PC-9 (cell line): ENCODE measurements at regions not wholly inside any gene's neighbourhood (a gene's known extent, or its start where the extent isn't known, plus 50 kb on each side); places are given as distances from the start of the nearest gene placed in this dataset.

Experiments
- CTCF ChIP-seq: fragments of 200-600 bp; sonication (generic); conservative IDR thresholded peaks from 2 replicates; pipeline ENCODE4 v1.6.1; 2017; ENCODE audit warnings: mixed run types, antibody characterized with exemption, mild to moderate bottlenecking, moderate library complexity
- EZH2 ChIP-seq: fragments of 200-600 bp; sonication (generic); IDR thresholded peaks from 2 replicates; pipeline ENCODE4 v1.8.0; 2017; ENCODE audit warnings: antibody characterized with exemption, low read depth

- TF ChIP-seq CTCF (no peak), EZH2 (no peak)
Measured at GRCh38 chr12:105613887-105614286, 283.4 kb downstream of the C12orf75 start.
